Left ventricle myocardium inferior (tissue), 1 donor: ENCODE measurements at regions not wholly inside any gene's neighbourhood (a gene's known extent, or its start where the extent isn't known, plus 50 kb on each side); places are given as distances from the start of the nearest gene placed in this dataset.
A peak's percentile ranks its signal among the peaks of the same experiment; 100 is the strongest.
"Not testable (repeated sequence)": the region's sequence is repeated elsewhere in the genome, so short reads cannot be mapped to it uniquely, and the experiment has no call there.

Experiments
- DNase-seq: peaks from one replicate; pipeline ENCODE4 v3.0.0-alpha.2; 2020
- H3K27ac ChIP-seq: fragments of 200-600 bp; replicated peaks from 2 replicates; pipeline ENCODE4 v1.8.0; 2021
- H3K27me3 ChIP-seq: fragments of 200-600 bp; 2 replicates; pipeline ENCODE4 v1.8.0; 2021; ENCODE audit warnings: low read depth
- H3K36me3 ChIP-seq: fragments of 200-600 bp; 2 replicates; pipeline ENCODE4 v1.8.0; 2021
- H3K4me1 ChIP-seq: fragments of 200-600 bp; 2 replicates; pipeline ENCODE4 v1.8.0; 2021
- H3K4me3 ChIP-seq: fragments of 200-600 bp; 2 replicates; pipeline ENCODE4 v1.8.0; 2021; ENCODE audit warnings: mild to moderate bottlenecking, moderate library complexity
- H3K9me3 ChIP-seq: fragments of 200-600 bp; replicated peaks from 2 replicates; pipeline ENCODE4 v1.8.0; 2021
- intact Hi-C: fragments of 100-400 bp; cut with micrococcal nuclease; formaldehyde crosslinking; loops from one replicate; pipeline ENCODE4 v1.11.0; 2022
- TF ChIP-seq, protein P1 (sequence below): fragments of 200-600 bp; IDR thresholded peaks from 2 replicates; pipeline ENCODE4 v1.8.0; 2021; ENCODE audit warnings: antibody characterized with exemption, mild to moderate bottlenecking, borderline replicate concordance
- donor health status: DM: no; HTN: yes; CAD: no; lungs with severe emphysema.

DNA sequence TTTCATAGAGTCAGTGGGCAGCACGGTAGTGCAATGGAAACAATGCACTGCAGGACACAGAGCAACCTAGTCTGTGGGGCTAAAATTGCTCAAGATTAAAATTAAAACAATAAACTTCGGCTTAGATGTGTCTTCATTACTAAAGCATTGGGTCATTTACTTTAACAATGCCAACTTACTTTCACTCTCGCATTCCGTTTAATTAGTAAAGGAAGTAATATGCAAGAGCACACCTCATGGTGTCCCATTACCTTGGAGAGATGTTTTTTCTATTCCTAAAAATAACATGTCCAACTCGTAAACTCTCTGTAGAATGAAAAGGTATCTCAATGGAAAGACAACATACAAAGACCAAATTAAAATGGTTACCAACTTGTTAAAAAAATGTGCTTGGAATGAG lies 738.4 kb downstream of the PCDH17 start:
- H3K9me3 ChIP-seq = no peaks in the 10 kb centered on the region
- intact Hi-C loops = no loop called here
- H3K4me1 ChIP-seq = no peaks in the 10 kb centered on the region
- H3K27ac ChIP-seq = no peak overlapping the region
- no peak overlapping the region for H3K4me3 ChIP-seq
- TF ChIP-seq, protein P1, sequence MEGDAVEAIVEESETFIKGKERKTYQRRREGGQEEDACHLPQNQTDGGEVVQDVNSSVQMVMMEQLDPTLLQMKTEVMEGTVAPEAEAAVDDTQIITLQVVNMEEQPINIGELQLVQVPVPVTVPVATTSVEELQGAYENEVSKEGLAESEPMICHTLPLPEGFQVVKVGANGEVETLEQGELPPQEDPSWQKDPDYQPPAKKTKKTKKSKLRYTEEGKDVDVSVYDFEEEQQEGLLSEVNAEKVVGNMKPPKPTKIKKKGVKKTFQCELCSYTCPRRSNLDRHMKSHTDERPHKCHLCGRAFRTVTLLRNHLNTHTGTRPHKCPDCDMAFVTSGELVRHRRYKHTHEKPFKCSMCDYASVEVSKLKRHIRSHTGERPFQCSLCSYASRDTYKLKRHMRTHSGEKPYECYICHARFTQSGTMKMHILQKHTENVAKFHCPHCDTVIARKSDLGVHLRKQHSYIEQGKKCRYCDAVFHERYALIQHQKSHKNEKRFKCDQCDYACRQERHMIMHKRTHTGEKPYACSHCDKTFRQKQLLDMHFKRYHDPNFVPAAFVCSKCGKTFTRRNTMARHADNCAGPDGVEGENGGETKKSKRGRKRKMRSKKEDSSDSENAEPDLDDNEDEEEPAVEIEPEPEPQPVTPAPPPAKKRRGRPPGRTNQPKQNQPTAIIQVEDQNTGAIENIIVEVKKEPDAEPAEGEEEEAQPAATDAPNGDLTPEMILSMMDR = no peak
- no peak for DNase-seq
- no peaks in the 10 kb centered on the region for H3K36me3 ChIP-seq
- no peaks in the 10 kb centered on the region for H3K27me3 ChIP-seq

DNA sequence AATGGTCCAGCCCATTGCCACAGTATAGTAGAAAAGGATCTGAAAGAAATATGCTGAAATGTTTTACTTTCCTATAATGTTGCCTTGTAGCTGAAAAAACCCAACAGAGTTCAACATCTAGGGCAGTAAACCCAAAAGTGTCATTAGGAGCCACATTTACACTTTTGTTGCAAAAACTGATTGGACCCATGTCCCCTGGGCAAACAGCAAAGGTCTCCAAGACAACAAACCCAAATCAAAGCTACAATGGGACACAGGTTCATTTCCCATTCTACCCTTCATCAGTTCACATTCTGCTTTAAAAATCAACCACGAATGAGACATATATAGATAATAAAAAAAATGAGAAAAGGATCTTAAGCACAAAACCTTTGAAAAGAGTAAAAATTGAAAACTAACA lies 744.8 kb downstream of the PCDH17 start:
- Histone ChIP-seq H3K27me3 (no peaks in the 10 kb centered on the region), H3K4me1 (no peaks in the 10 kb centered on the region), H3K27ac (no peak overlapping the region), H3K36me3 (no peaks in the 10 kb centered on the region), H3K9me3 (no peaks in the 10 kb centered on the region), H3K4me3 (no peak overlapping the region)
- intact Hi-C loops = no loop called here
- no peak for DNase-seq
- TF ChIP-seq, protein P1 = no peak

DNA sequence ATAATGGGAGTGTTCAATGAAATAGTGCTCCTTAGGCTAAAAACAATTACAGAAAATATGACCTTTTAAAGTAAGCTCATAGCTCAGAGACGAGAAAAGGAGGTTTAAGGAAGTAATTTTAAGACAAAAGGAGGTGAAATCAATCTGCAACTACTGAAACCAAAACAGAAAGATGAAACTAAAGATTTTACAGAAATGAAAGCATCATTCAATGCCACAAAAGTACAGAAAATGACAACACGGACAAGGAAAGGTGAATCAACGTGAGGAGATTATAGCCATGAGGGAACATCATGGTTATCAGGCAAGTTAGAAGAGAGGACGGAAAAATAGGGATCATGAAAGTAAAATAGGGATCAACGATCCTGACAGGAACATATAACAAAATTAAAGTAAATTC lies 745.2 kb downstream of the PCDH17 start:
- H3K27ac ChIP-seq = no peak overlapping the region
- H3K4me3 ChIP-seq = no peak overlapping the region
- no peaks in the 10 kb centered on the region for H3K9me3 ChIP-seq
- TF ChIP-seq, protein P1 = no peak
- no peaks in the 10 kb centered on the region for H3K27me3 ChIP-seq
- DNase-seq = no peak
- intact Hi-C loops = no loop called here
- no peaks in the 10 kb centered on the region for H3K36me3 ChIP-seq
- no peaks in the 10 kb centered on the region for H3K4me1 ChIP-seq

DNA sequence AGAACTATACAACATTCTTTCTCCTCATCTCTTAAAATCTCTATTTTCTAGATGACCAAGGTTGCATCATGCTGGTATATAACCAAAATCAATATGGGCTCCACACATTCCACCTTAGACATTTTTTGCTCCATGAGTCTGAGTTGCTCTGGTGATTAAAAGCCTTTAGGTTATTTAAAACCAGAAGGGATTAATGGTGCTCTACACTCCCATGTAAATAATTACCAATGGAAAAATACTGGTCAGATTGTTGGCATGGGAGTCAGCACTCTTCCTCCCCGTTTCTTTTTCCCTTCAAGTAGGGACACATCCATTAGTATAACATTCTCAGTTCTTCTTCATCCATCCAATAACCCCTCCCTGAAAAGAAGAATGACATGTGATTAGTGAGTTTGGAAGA lies 747.7 kb downstream of the PCDH17 start:
- TF ChIP-seq, protein P1 = no peak

DNA sequence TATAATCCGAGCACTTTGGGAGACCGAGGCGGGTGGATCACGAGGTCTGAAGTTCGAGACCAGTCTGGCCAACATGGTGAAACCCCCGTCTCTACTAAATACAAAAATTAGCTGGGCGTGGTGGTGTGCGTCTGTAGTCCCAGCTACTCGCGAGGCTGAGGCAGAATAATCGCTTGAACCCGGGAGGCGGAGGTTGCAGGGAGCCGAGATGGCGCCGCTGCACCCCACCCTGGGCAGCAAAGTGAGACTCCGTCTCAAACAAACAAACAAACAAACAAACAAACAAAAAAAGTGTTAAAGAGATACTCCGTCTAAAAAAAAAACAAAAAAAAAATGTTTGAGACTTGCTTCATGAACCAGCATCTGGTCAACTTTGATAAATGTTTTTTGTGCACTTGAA lies 753.8 kb downstream of the PCDH17 start:
- intact Hi-C loops, H3K27ac ChIP-seq, H3K4me3 ChIP-seq, H3K27me3 ChIP-seq, H3K36me3 ChIP-seq, DNase-seq, H3K4me1 ChIP-seq, H3K9me3 ChIP-seq: not testable (repeated sequence)

More for the DNA sequence above, 747.7 kb downstream of the PCDH17 start:
- H3K27ac ChIP-seq = no peak overlapping the region
- intact Hi-C loops = no loop called here
- no peak for DNase-seq
- no peaks in the 10 kb centered on the region for H3K36me3 ChIP-seq
- no peak overlapping the region for H3K4me3 ChIP-seq
- H3K9me3 ChIP-seq = no peaks in the 10 kb centered on the region
- H3K4me1 ChIP-seq = no peaks in the 10 kb centered on the region
- no peaks in the 10 kb centered on the region for H3K27me3 ChIP-seq

DNA sequence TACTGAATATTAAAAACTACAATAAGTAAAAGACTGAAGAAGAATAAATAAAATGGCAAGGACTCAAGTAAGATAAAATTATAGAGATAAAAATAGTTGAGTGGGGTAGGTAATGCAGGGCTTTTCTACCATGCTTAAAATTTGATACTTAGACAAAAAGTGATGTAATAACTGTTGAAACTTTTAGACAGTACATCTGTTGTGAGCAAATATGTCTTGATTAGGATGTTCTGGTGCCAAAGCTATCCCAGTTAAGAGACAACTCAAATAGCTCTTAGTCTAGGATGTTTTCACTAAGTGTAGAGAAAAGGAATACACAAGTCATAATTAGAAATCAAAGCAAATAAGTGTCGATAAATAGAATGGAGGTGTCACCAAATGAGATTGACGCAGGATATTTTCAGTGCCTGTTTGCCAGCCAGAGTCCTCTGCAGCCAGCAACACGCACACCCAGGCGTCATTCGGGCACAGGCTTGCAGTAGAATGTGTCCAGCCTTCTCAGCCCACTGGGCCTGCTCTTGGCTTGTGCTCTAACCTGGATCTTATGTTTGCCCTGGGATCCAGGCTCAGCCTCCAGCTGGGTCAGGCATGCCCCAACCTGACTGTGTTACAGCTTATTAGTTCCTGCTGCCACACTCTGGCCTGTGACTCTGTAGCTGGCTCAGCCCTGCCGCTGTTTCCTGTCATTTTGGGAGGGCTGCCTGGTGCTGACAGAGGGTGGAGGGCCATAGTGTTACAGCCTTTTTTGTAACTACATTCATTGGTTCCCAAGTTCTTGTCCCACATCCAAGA lies 766.2 kb downstream of the PCDH17 start:
- intact Hi-C loops = no loop called here

More for the DNA sequence above, 766.2 kb downstream of the PCDH17 start:
- H3K36me3 ChIP-seq = no peaks in the 10 kb centered on the region
- no peaks in the 10 kb centered on the region for H3K27me3 ChIP-seq
- peaks cover 20% of the 10 kb centered on the region for H3K9me3 ChIP-seq
- H3K4me1 ChIP-seq = no peaks in the 10 kb centered on the region
- peak; percentile 61 for DNase-seq
- peak overlapping the region; percentile 44 for H3K27ac ChIP-seq
- TF ChIP-seq, protein P1 = no peak
- no peak overlapping the region for H3K4me3 ChIP-seq
